K562 (cell line): ENCODE measurements at regions not wholly inside any gene's neighbourhood (a gene's known extent, or its start where the extent isn't known, plus 50 kb on each side); places are given as distances from the start of the nearest gene placed in this dataset.

Source experiments
- ATAC-seq: fragments of 200-7000 bp; cut with Tn5 transposase; 3 replicates; pipeline ENCODE4 v1.9.1; 2020; ENCODE audit warnings: moderate library complexity
- BruUV-seq: library from RNA; stranded (reverse); fragments of 400-500 nt; replicated peaks from 2 replicates; lab custom pipeline; 2021; lab: Mats Ljungman, UMichigan
- CTCF ChIA-PET: fragments of 300-600 bp; formaldehyde crosslinking; extraction: SDS; loops from one replicate; lab custom pipeline; 2021; ENCODE audit warnings: low intra/inter-chr PET ratio; lab: Yijun Ruan, JAX
- POLR2A ChIA-PET: fragments of 300-600, 350-650 bp; sonication (Branson Sonifier 250); formaldehyde crosslinking; extraction: SDS; loops from one replicate; lab custom pipeline; 2021; ENCODE audit warnings: antibody characterized with exemption, inconsistent platforms; lab: Yijun Ruan, JAX
- DNase-seq, 4 experiments: peaks; one replicate each; pipeline versions ENCODE4 v3.0.0 to v3.0.0-alpha.2; 2011 to 2018; ENCODE audit warnings: low spot score in 3 of 4, mixed read lengths in 3 of 4; ENCODE audit errors: extremely low read depth in 1 of 4
- FAIRE-seq: peaks from 2 replicates; lab custom pipeline; 2011; peaks lifted over from hg19 to GRCh38; lab: Jason Lieb, UNC
- H2AFZ ChIP-seq: 2 replicates; pipeline ENCODE4 v1.6.0; 2011; ENCODE audit warnings: low read depth, low read length, control low read depth, inconsistent platforms
- H3K27ac ChIP-seq: fragments of 200-600 bp; 3 replicates; pipeline ENCODE4 v1.8.0; 2011; ENCODE audit warnings: low read depth, mild to moderate bottlenecking, control low read depth, inconsistent platforms, low read length, moderate library complexity, mixed read lengths; ENCODE audit errors: extremely low read depth
- H3K27me3 ChIP-seq, 2 experiments: fragments of 300-600 bp in 1 of 2; 2 replicates in 1 of 2; 3 replicates in 1 of 2; pipeline versions ENCODE4 v1.6.0 to v1.8.0; 2011; ENCODE audit warnings: inconsistent platforms in 2 of 2, low read length in 2 of 2, mild to moderate bottlenecking in 1 of 2, mixed read lengths in 1 of 2, moderate library complexity in 1 of 2; ENCODE audit not compliant: control insufficient read depth in 2 of 2, insufficient read depth in 2 of 2
- H3K36me3 ChIP-seq: fragments of 300-600 bp; 3 replicates; pipeline ENCODE4 v1.8.0; 2011; ENCODE audit warnings: mild to moderate bottlenecking, low read length, inconsistent platforms; ENCODE audit not compliant: control insufficient read depth, insufficient read depth
- H3K4me1 ChIP-seq, 2 experiments: fragments of 200-600 bp in 1 of 2; replicated peaks in 1 of 2; 2 replicates in 1 of 2; 3 replicates in 1 of 2; pipeline versions ENCODE4 v1.5.1 to v1.8.0; 2011; ENCODE audit warnings: inconsistent platforms in 2 of 2, low read length in 2 of 2, mild to moderate bottlenecking in 1 of 2, mixed read lengths in 1 of 2, moderate library complexity in 1 of 2; ENCODE audit not compliant: control insufficient read depth in 2 of 2, insufficient read depth in 2 of 2
- H3K4me2 ChIP-seq: 2 replicates; pipeline ENCODE4 v1.6.1; 2011; ENCODE audit warnings: low read length, control low read depth, inconsistent platforms, mixed read lengths; ENCODE audit not compliant: insufficient read depth
- H3K4me3 ChIP-seq: fragments of 200-600 bp; sonication (generic), shearing (Covaris generic); 2 replicates; pipeline ENCODE4 v1.5.1; 2016; ENCODE audit warnings: control low read depth, inconsistent platforms
- H3K79me2 ChIP-seq: fragments of 200-600 bp; 3 replicates; pipeline ENCODE4 v1.8.0; 2011; ENCODE audit warnings: low read length, inconsistent platforms; ENCODE audit not compliant: control insufficient read depth, insufficient read depth
- H3K9ac ChIP-seq, 2 experiments: 2 replicates each; pipeline versions ENCODE4 v1.6.0 to v1.6.1; 2011; ENCODE audit warnings: low read depth in 2 of 2, low read length in 2 of 2, control low read depth in 1 of 2, inconsistent platforms in 1 of 2, mild to moderate bottlenecking in 1 of 2, mixed read lengths in 1 of 2; ENCODE audit not compliant: insufficient read depth in 1 of 2
- H3K9me1 ChIP-seq: one replicate; pipeline ENCODE4 v1.6.0; 2011; ENCODE audit warnings: inconsistent platforms, mild to moderate bottlenecking, low read length, moderate library complexity; ENCODE audit not compliant: control insufficient read depth, insufficient read depth
- H3K9me3 ChIP-seq: replicated peaks from 2 replicates; pipeline ENCODE4 v1.5.1; 2011; ENCODE audit warnings: low read depth, low read length, inconsistent platforms; ENCODE audit not compliant: control insufficient read depth, insufficient read depth
- H4K20me1 ChIP-seq: replicated peaks from 2 replicates; pipeline ENCODE4 v1.6.1; 2011; ENCODE audit warnings: low read length, inconsistent platforms, mixed read lengths; ENCODE audit not compliant: control insufficient read depth, insufficient read depth
- BHLHE40 ChIP-seq: IDR thresholded peaks from 2 replicates; pipeline ENCODE4 v1.6.1; 2011; ENCODE audit warnings: low read length, improper control_type of control experiment
- CHD1 ChIP-seq: fragments of 200-600 bp; sonication (generic); IDR thresholded peaks from one replicate; pipeline ENCODE4 v1.6.1; 2012; ENCODE audit warnings: mild to moderate bottlenecking, moderate library complexity, low read length, inconsistent platforms
- ESRRB ChIP-seq: fragments of 250-450 bp; sonication (Bioruptor Pico); IDR thresholded peaks from 2 replicates; pipeline ENCODE4 v1.5.0; 2020; ENCODE audit warnings: mild to moderate bottlenecking, moderate library complexity, borderline replicate concordance
- ILK ChIP-seq: fragments of 450-650 bp; IDR thresholded peaks from 2 replicates; pipeline ENCODE4 v1.6.1; 2016; ENCODE audit warnings: missing genetic modification characterization, low read depth, mild to moderate bottlenecking, missing compliant biosample characterization, moderate library complexity, borderline replicate concordance
- MAFK ChIP-seq: IDR thresholded peaks from 2 replicates; pipeline ENCODE4 v1.6.1; 2011; ENCODE audit warnings: low read length, improper control_type of control experiment
- MAZ ChIP-seq, 2 experiments: fragments of 450-650 bp in 1 of 2; sonication (generic) in 1 of 2; formaldehyde crosslinking; IDR thresholded peaks in 1 of 2; conservative IDR thresholded peaks in 1 of 2; 2 replicates each; pipeline versions ENCODE4 v1.4.0 to v1.5.0; 2020; ENCODE audit warnings: mild to moderate bottlenecking in 1 of 2, missing genetic modification reagents in 1 of 2
- MBD2 ChIP-seq: sonication (generic); IDR thresholded peaks from 2 replicates; pipeline ENCODE4 v1.6.1; 2016; ENCODE audit warnings: low read depth, borderline replicate concordance
- NR3C1 ChIP-seq: sonication (generic); formaldehyde crosslinking; IDR thresholded peaks from 2 replicates; pipeline ENCODE4 v1.8.1; 2022; ENCODE audit warnings: missing genetic modification reagents
- PURB ChIP-seq: sonication (generic); formaldehyde crosslinking; IDR thresholded peaks from 2 replicates; pipeline ENCODE4 v1.9.0; 2021; ENCODE audit warnings: low read depth, mild to moderate bottlenecking, missing genetic modification reagents
- SRSF7 ChIP-seq: fragments of 200-400 bp; formaldehyde crosslinking; optimal IDR thresholded peaks from 2 replicates; pipeline ENCODE3; 2017; ENCODE audit warnings: mild to moderate bottlenecking, low read depth, low read length
- STAT5B ChIP-seq: fragments of 250-450 bp; sonication (Bioruptor Pico); IDR thresholded peaks from 2 replicates; pipeline ENCODE4 v1.8.0; 2021; ENCODE audit warnings: mild to moderate bottlenecking, inconsistent platforms
- TAF15 ChIP-seq: fragments of 200-400 bp; formaldehyde crosslinking; IDR thresholded peaks from 2 replicates; pipeline ENCODE4 v1.6.1; 2017; ENCODE audit warnings: mild to moderate bottlenecking, low read depth, low read length, moderate library complexity
- TCF7 ChIP-seq: sonication (generic); IDR thresholded peaks from 2 replicates; pipeline ENCODE4 v1.6.1; 2016; ENCODE audit warnings: antibody characterized with exemption, borderline replicate concordance
- THRAP3 ChIP-seq: fragments of 450-650 bp; IDR thresholded peaks from 2 replicates; pipeline ENCODE4 v1.6.1; 2016; ENCODE audit warnings: mild to moderate bottlenecking, inconsistent platforms, borderline replicate concordance
- ZNF197 ChIP-seq: fragments of 200-800 bp; sonication (Bioruptor generic); IDR thresholded peaks from 2 replicates; pipeline ENCODE4 v1.6.1; 2016; ENCODE audit warnings: low read depth, missing genetic modification characterization, missing compliant biosample characterization
- ZNF239 ChIP-seq: fragments of 250-450 bp; sonication (Bioruptor Pico); IDR thresholded peaks from 2 replicates; pipeline ENCODE4 v1.4.0; 2020; ENCODE audit warnings: mild to moderate bottlenecking
- ZNF75A ChIP-seq: fragments of 450-650 bp; formaldehyde crosslinking; IDR thresholded peaks from 2 replicates; pipeline ENCODE4 v1.4.0; 2020; ENCODE audit warnings: mild to moderate bottlenecking
- ZNF778 ChIP-seq: fragments of 450-650 bp; formaldehyde crosslinking; IDR thresholded peaks from 2 replicates; pipeline ENCODE4 v1.4.0; 2020; ENCODE audit warnings: mild to moderate bottlenecking, moderate library complexity
- in situ Hi-C: fragments of 300-500 bp; cut with MboI; formaldehyde crosslinking; loops from 4 replicates; pipeline ENCODE4 v1.15.0; 2018; ENCODE audit warnings: inconsistent platforms, mixed read lengths
- intact Hi-C: fragments of 100-400 bp; cut with micrococcal nuclease; formaldehyde crosslinking; loops from 2 replicates; pipeline ENCODE4 v1.14.2; 2022
- TF ChIP-seq, protein P1 (sequence below), 3 experiments: fragments of 200-800 bp in 1 of 3; fragments of 250-450 bp in 1 of 3; fragments of 450-650 bp in 1 of 3; sonication (Bioruptor Pico) in 1 of 3; sonication (Bioruptor generic) in 1 of 3; formaldehyde crosslinking in 1 of 3; IDR thresholded peaks; 2 replicates each; pipeline versions ENCODE4 v1.6.1 to v1.8.0; 2016 to 2022; ENCODE audit warnings: mild to moderate bottlenecking in 2 of 3, missing genetic modification characterization in 2 of 3, missing compliant biosample characterization in 1 of 3, moderate library complexity in 1 of 3
- TF ChIP-seq, protein P2 (sequence below): sonication (generic); IDR thresholded peaks from 2 replicates; pipeline ENCODE4 v1.6.1; 2016

DNA sequence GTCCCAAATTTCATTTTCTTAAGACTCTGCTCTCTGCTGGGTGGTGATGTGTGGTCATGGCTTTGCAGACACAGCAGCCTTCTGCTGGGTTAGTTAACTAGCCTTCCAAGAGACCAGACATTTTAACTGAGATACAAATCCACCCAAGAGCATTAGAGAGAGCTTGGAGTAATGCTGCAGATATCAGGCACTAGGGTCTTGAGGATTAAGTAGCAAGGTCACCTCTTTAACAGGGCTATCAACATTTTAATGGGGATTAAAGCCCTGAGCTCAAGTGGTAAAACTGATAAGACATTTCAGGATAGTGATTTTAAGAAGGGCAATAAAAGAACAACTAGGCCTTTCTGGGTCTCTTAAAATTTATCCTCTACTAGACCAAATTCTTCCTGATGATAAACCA lies 461.2 kb downstream of the MEIS1 start:
- Histone ChIP-seq H3K9me3 (no peaks in the 10 kb centered on the region), H3K27me3 (no peaks in the 10 kb centered on the region), H3K9me1 (no peaks in the 10 kb centered on the region)
- POLR2A ChIA-PET, result no interaction called here
- in situ Hi-C loops, result no loop called here
- no peak for TF ChIP-seq ZNF75A (CRISPR knock-in tag)
- TF ChIP-seq ESRRB (CRISPR knock-in tag), result no peak
- TF ChIP-seq BHLHE40, result no peak
- TF ChIP-seq CHD1, result no peak
- TF ChIP-seq, protein P1, sequence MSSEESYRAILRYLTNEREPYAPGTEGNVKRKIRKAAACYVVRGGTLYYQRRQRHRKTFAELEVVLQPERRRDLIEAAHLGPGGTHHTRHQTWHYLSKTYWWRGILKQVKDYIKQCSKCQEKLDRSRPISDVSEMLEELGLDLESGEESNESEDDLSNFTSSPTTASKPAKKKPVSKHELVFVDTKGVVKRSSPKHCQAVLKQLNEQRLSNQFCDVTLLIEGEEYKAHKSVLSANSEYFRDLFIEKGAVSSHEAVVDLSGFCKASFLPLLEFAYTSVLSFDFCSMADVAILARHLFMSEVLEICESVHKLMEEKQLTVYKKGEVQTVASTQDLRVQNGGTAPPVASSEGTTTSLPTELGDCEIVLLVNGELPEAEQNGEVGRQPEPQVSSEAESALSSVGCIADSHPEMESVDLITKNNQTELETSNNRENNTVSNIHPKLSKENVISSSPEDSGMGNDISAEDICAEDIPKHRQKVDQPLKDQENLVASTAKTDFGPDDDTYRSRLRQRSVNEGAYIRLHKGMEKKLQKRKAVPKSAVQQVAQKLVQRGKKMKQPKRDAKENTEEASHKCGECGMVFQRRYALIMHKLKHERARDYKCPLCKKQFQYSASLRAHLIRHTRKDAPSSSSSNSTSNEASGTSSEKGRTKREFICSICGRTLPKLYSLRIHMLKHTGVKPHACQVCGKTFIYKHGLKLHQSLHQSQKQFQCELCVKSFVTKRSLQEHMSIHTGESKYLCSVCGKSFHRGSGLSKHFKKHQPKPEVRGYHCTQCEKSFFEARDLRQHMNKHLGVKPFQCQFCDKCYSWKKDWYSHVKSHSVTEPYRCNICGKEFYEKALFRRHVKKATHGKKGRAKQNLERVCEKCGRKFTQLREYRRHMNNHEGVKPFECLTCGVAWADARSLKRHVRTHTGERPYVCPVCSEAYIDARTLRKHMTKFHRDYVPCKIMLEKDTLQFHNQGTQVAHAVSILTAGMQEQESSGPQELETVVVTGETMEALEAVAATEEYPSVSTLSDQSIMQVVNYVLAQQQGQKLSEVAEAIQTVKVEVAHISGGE (CRISPR knock-in tag; IDR thresholded peaks at IDR 0.05), result no peak
- TF ChIP-seq THRAP3, result no peak
- TF ChIP-seq NR3C1 (CRISPR knock-in tag), result no peak
- TF ChIP-seq TCF7, result no peak
- TF ChIP-seq ZNF239 (CRISPR knock-in tag), result no peak
- no peak for TF ChIP-seq PURB (CRISPR knock-in tag)
- TF ChIP-seq TAF15, result no peak
- no peak for TF ChIP-seq MBD2
- no peak for TF ChIP-seq MAZ (CRISPR knock-in tag; conservative IDR thresholded peaks at IDR 0.05 in 1 of 2, IDR thresholded peaks at IDR 0.05 in 1 of 2)
- TF ChIP-seq STAT5B (CRISPR knock-in tag), result no peak
- no peak for TF ChIP-seq ZNF778 (CRISPR knock-in tag)
- no peak for TF ChIP-seq ZNF197 (CRISPR knock-in tag)
- no peak for TF ChIP-seq ILK (tag)
- no peak for TF ChIP-seq SRSF7
- TF ChIP-seq, protein P2, sequence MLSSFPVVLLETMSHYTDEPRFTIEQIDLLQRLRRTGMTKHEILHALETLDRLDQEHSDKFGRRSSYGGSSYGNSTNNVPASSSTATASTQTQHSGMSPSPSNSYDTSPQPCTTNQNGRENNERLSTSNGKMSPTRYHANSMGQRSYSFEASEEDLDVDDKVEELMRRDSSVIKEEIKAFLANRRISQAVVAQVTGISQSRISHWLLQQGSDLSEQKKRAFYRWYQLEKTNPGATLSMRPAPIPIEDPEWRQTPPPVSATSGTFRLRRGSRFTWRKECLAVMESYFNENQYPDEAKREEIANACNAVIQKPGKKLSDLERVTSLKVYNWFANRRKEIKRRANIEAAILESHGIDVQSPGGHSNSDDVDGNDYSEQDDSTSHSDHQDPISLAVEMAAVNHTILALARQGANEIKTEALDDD, result no peak
- no peak for TF ChIP-seq MAFK
- TF ChIP-seq, all 486 proteins: peak for 0
- Histone ChIP-seq H3K27ac (no peak overlapping the region), H4K20me1 (no peaks in the 10 kb centered on the region), H3K36me3 (no peaks in the 10 kb centered on the region), H3K9ac (no peak overlapping the region), H3K4me2 (no peak overlapping the region), H3K4me1 (no peaks in the 10 kb centered on the region), H3K79me2 (no peaks in the 10 kb centered on the region), H2AFZ (no peak overlapping the region), H3K4me3 (no peak overlapping the region)
- ATAC-seq (no peak), DNase-seq (no peak), FAIRE-seq (no peak)
- intact Hi-C loops, result no loop called here
- CTCF ChIA-PET, result no interaction called here
- BruUV-seq, result no TSS peak
